SU-DHL-6 (cell line): ENCODE measurements at regions not wholly inside any gene's neighbourhood (a gene's known extent, or its start where the extent isn't known, plus 50 kb on each side); places are given as distances from the start of the nearest gene placed in this dataset.

Experiments
- EZH2phosphoT487 ChIP-seq: fragments of 200-600 bp; sonication (generic), shearing (Covaris generic); conservative IDR thresholded peaks from 2 replicates; pipeline ENCODE4 v1.6.1; 2018; ENCODE audit warnings: mild to moderate bottlenecking, antibody characterized with exemption, low read length, moderate library complexity, mixed read lengths
- TF ChIP-seq, protein P1 (sequence below): fragments of 200-600 bp; sonication (generic); IDR thresholded peaks from one replicate; pipeline ENCODE4 v1.5.1; 2017; ENCODE audit warnings: antibody characterized with exemption, mild to moderate bottlenecking, low read length, moderate library complexity; ENCODE audit not compliant: insufficient read depth, poor library complexity, severe bottlenecking

DNA sequence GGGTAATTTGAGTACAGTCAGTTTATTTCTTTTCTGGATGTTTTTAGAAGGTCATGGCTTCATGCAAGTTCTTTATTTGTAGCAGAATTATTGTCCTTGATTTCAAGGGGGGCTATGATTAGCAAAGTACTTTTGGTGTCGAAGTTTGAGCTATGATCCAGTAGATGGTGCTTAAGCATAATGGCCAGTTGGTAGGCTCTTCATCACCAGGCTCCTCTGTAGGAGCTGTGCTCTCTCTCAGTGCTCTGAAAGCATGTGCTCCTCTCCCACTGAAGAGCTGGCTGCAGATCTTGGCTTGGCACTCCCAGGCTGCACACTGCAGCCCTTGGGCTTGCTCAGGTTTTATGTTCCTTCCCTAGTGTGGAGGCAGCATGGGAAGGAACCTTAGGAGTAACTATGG is 852.7 kb downstream of the LUZP2 start:
- TF ChIP-seq, protein P1, sequence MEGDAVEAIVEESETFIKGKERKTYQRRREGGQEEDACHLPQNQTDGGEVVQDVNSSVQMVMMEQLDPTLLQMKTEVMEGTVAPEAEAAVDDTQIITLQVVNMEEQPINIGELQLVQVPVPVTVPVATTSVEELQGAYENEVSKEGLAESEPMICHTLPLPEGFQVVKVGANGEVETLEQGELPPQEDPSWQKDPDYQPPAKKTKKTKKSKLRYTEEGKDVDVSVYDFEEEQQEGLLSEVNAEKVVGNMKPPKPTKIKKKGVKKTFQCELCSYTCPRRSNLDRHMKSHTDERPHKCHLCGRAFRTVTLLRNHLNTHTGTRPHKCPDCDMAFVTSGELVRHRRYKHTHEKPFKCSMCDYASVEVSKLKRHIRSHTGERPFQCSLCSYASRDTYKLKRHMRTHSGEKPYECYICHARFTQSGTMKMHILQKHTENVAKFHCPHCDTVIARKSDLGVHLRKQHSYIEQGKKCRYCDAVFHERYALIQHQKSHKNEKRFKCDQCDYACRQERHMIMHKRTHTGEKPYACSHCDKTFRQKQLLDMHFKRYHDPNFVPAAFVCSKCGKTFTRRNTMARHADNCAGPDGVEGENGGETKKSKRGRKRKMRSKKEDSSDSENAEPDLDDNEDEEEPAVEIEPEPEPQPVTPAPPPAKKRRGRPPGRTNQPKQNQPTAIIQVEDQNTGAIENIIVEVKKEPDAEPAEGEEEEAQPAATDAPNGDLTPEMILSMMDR: no peak
- no peak for TF ChIP-seq EZH2phosphoT487
